H1 (cell line): ENCODE measurements at regions not wholly inside any gene's neighbourhood (a gene's known extent, or its start where the extent isn't known, plus 50 kb on each side); places are given as distances from the start of the nearest gene placed in this dataset.

Experiments
- CBX5 ChIP-seq: fragments of 300-800, 300-1000 bp; sonication (generic); IDR thresholded peaks from 2 replicates; pipeline ENCODE4 v1.7.1; 2016; ENCODE audit warnings: antibody characterized with exemption, low read length, low read depth
- EZH2 ChIP-seq: fragments of 200-600 bp; sonication (generic); IDR thresholded peaks from 2 replicates; pipeline ENCODE4 v1.7.1; 2012; ENCODE audit warnings: low read depth, mild to moderate bottlenecking, moderate library complexity, low read length, inconsistent platforms; ENCODE audit not compliant: severe bottlenecking
- HDAC2 ChIP-seq, 2 experiments: fragments of 300-600 bp in 1 of 2; sonication (generic) in 1 of 2; IDR thresholded peaks; 2 replicates each; pipeline ENCODE4 v1.6.1; 2011 to 2012; ENCODE audit warnings: low read depth in 2 of 2, low read length in 2 of 2, mild to moderate bottlenecking in 2 of 2, moderate library complexity in 2 of 2, borderline replicate concordance in 1 of 2, inconsistent platforms in 1 of 2
- JUN ChIP-seq: IDR thresholded peaks from 2 replicates; pipeline ENCODE4 v1.6.1; 2011; ENCODE audit warnings: low read depth, mild to moderate bottlenecking, improper control_type of control experiment, low read length
- NRF1 ChIP-seq: IDR thresholded peaks from 2 replicates; pipeline ENCODE4 v1.6.1; 2011; ENCODE audit warnings: mild to moderate bottlenecking, low read depth, low read length, improper control_type of control experiment
- POLR2A ChIP-seq, 2 experiments: IDR thresholded peaks; 1 replicate in 1 of 2; 2 replicates in 1 of 2; pipeline ENCODE4 v1.6.1; 2011; ENCODE audit warnings: low read depth in 2 of 2, low read length in 2 of 2, mild to moderate bottlenecking in 2 of 2; ENCODE audit errors: control extremely low read depth in 1 of 2
- RNF2 ChIP-seq: fragments of 200-900, 300-1000 bp; sonication (generic); IDR thresholded peaks from 2 replicates; pipeline ENCODE4 v1.7.1; 2016; ENCODE audit warnings: borderline replicate concordance, low read depth, mild to moderate bottlenecking, antibody characterized with exemption, low read length; ENCODE audit not compliant: poor library complexity, severe bottlenecking; ENCODE audit errors: missing control alignments
- RXRA ChIP-seq: IDR thresholded peaks from 2 replicates; pipeline ENCODE4 v1.6.1; 2011; ENCODE audit warnings: low read depth, mild to moderate bottlenecking, low read length, moderate library complexity; ENCODE audit not compliant: insufficient read depth
- SRF ChIP-seq: IDR thresholded peaks from 2 replicates; pipeline ENCODE4 v1.6.1; 2011; ENCODE audit warnings: mild to moderate bottlenecking, low read depth, low read length, moderate library complexity
- TEAD4 ChIP-seq: IDR thresholded peaks from 2 replicates; pipeline ENCODE4 v1.6.1; 2012; ENCODE audit warnings: low read depth, low read length, inconsistent platforms, mixed read lengths
- TF ChIP-seq, protein P1 (sequence below), 3 experiments: IDR thresholded peaks; 1 replicate in 2 of 3; 2 replicates in 1 of 3; pipeline versions ENCODE4 v1.5.1 to v1.6.1; 2011; ENCODE audit warnings: low read length in 3 of 3, mild to moderate bottlenecking in 3 of 3, inconsistent platforms in 2 of 3, low read depth in 1 of 3, moderate library complexity in 1 of 3; ENCODE audit not compliant: insufficient read depth in 1 of 3; ENCODE audit errors: control extremely low read depth in 1 of 3
- TF ChIP-seq, protein P2 (sequence below): IDR thresholded peaks from 2 replicates; pipeline ENCODE4 v1.6.1; 2012; ENCODE audit warnings: low read length, inconsistent platforms

DNA sequence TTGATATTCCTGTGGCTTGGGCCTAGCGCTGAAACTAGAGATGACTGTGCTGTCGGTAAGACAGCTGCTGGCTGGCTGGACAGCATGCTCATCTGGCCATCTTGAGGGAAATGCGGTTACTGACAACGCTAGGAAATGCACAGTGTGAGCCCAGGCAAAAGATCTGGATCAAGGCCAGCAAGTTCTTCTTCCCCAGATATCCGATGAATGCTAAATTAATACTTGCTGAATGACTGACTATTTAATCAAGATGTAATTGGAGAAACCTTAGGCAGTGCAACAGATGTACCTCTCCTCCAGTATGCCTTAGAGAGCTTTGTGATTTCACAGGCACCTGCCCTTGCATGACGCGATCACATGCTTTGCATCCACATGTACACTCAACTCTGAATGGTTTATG is 659.1 kb downstream of the EFNA5 start:
- TF ChIP-seq, protein P1, sequence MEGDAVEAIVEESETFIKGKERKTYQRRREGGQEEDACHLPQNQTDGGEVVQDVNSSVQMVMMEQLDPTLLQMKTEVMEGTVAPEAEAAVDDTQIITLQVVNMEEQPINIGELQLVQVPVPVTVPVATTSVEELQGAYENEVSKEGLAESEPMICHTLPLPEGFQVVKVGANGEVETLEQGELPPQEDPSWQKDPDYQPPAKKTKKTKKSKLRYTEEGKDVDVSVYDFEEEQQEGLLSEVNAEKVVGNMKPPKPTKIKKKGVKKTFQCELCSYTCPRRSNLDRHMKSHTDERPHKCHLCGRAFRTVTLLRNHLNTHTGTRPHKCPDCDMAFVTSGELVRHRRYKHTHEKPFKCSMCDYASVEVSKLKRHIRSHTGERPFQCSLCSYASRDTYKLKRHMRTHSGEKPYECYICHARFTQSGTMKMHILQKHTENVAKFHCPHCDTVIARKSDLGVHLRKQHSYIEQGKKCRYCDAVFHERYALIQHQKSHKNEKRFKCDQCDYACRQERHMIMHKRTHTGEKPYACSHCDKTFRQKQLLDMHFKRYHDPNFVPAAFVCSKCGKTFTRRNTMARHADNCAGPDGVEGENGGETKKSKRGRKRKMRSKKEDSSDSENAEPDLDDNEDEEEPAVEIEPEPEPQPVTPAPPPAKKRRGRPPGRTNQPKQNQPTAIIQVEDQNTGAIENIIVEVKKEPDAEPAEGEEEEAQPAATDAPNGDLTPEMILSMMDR (IDR thresholded peaks at IDR 0.05; ENCODE audit: control extremely low read depth in 1 of 3, insufficient read depth in 1 of 3, low read depth in 1 of 3, low read length in 3 of 3), result no peak
- TF ChIP-seq SRF, result no peak
- TF ChIP-seq CBX5, result no peak
- TF ChIP-seq RXRA, result no peak
- TF ChIP-seq JUN, result no peak
- TF ChIP-seq POLR2A (IDR thresholded peaks at IDR 0.05; ENCODE audit: control extremely low read depth in 1 of 2, low read depth in 2 of 2, low read length in 2 of 2), result no peak
- TF ChIP-seq, protein P2, sequence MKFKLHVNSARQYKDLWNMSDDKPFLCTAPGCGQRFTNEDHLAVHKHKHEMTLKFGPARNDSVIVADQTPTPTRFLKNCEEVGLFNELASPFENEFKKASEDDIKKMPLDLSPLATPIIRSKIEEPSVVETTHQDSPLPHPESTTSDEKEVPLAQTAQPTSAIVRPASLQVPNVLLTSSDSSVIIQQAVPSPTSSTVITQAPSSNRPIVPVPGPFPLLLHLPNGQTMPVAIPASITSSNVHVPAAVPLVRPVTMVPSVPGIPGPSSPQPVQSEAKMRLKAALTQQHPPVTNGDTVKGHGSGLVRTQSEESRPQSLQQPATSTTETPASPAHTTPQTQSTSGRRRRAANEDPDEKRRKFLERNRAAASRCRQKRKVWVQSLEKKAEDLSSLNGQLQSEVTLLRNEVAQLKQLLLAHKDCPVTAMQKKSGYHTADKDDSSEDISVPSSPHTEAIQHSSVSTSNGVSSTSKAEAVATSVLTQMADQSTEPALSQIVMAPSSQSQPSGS, result no peak
- TF ChIP-seq NRF1, result no peak
- TF ChIP-seq HDAC2 (IDR thresholded peaks at IDR 0.05; ENCODE audit: borderline replicate concordance in 1 of 2, low read depth in 2 of 2, low read length in 2 of 2), result no peak
- no peak for TF ChIP-seq TEAD4
- no peak for TF ChIP-seq EZH2
- TF ChIP-seq RNF2, result no peak
